IPS-15b (cell line): ENCODE measurements at regions not wholly inside any gene's neighbourhood (a gene's known extent, or its start where the extent isn't known, plus 50 kb on each side); places are given as distances from the start of the nearest gene placed in this dataset.
"Not testable (repeated sequence)": the region's sequence is repeated elsewhere in the genome, so short reads cannot be mapped to it uniquely, and the experiment has no call there.

Experiments
- H3K27me3 ChIP-seq: one replicate; pipeline ENCODE4 v1.6.1; 2013; ENCODE audit warnings: low read length; ENCODE audit not compliant: control insufficient read depth, insufficient read depth
- H3K36me3 ChIP-seq: one replicate; pipeline ENCODE4 v1.6.1; 2013; ENCODE audit warnings: low read length; ENCODE audit not compliant: control insufficient read depth, insufficient read depth
- H3K4me1 ChIP-seq: one replicate; pipeline ENCODE4 v1.6.1; 2013; ENCODE audit warnings: mild to moderate bottlenecking, low read length; ENCODE audit not compliant: control insufficient read depth, insufficient read depth
- H3K4me3 ChIP-seq: one replicate; pipeline ENCODE4 v1.5.1; 2013; ENCODE audit warnings: low read depth, low read length
- H3K9ac ChIP-seq: one replicate; pipeline ENCODE4 v1.6.1; 2013; ENCODE audit warnings: low read depth, mild to moderate bottlenecking, low read length
- H3K9me3 ChIP-seq: one replicate; pipeline ENCODE4 v1.6.1; 2013; ENCODE audit warnings: mild to moderate bottlenecking, low read length; ENCODE audit not compliant: control insufficient read depth, insufficient read depth

DNA sequence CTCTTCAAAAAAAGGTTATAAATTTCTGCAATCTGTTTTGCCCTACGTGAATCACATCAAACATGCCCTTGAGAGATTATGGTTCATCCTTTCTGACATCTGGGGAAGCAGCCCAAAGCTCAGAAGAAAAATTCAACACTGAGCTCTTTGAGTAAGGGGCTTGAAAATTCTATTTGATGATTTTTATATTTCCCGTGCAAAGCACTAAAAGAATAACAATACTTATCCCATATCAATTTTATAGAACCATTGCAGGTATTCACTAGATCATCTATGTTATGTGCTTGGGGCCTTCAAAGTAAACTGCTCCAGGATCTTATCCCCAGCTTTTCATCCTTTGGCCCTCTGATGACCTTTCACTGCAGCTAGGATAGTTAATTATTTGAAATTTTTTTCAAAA lies 966.9 kb upstream of the CNTN5 start:
- no peaks in the 10 kb centered on the region for H3K4me1 ChIP-seq
- no peaks in the 10 kb centered on the region for H3K9me3 ChIP-seq
- no peaks in the 10 kb centered on the region for H3K27me3 ChIP-seq
- no peak overlapping the region for H3K9ac ChIP-seq
- H3K4me3 ChIP-seq: no peak overlapping the region
- no peaks in the 10 kb centered on the region for H3K36me3 ChIP-seq

DNA sequence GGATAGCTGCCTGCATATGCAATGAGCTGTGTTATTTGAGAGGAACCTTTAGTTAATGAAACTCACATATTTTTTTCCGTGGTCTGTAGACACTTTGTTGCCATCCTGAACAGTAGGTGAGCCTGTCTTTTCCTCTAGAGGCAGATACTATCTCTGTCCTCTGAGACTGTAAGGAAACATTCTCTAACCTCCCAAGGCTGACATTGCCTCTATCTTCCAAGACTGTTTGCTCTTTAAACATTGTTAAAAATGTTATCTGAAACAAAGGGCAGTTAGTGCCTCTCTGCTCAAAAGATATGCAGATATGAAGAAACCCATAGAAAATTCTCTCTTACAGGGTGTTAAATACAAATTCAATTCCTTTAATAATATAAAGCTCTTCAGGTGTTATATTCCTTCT lies 963.8 kb upstream of the CNTN5 start:
- H3K4me1 ChIP-seq: no peaks in the 10 kb centered on the region
- H3K27me3 ChIP-seq: no peaks in the 10 kb centered on the region
- no peak overlapping the region for H3K9ac ChIP-seq
- H3K9me3 ChIP-seq: no peaks in the 10 kb centered on the region
- H3K36me3 ChIP-seq: no peaks in the 10 kb centered on the region
- H3K4me3 ChIP-seq: no peak overlapping the region

DNA sequence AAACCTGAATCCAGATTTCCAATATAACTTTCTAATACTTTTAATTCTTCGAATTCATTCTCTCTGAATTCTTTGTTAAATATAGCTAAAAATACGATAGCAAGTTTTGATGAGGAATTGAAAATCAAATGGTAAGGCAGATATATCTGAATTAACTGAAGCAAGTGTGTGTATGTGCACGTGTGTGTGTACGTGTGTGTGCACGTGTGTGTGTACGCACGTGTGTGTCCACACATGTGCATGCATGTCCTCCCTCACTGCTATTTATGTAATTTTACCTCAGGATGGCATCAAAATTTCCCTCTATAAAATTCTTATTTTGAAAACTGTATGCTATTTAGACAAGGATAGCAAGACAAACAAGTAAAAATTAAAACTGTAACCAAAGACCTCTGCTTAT lies 961.3 kb upstream of the CNTN5 start:
- no peaks in the 10 kb centered on the region for H3K9me3 ChIP-seq
- H3K27me3 ChIP-seq: no peaks in the 10 kb centered on the region
- no peaks in the 10 kb centered on the region for H3K4me1 ChIP-seq
- H3K4me3 ChIP-seq: no peak overlapping the region
- H3K9ac ChIP-seq: no peak overlapping the region
- H3K36me3 ChIP-seq: no peaks in the 10 kb centered on the region

DNA sequence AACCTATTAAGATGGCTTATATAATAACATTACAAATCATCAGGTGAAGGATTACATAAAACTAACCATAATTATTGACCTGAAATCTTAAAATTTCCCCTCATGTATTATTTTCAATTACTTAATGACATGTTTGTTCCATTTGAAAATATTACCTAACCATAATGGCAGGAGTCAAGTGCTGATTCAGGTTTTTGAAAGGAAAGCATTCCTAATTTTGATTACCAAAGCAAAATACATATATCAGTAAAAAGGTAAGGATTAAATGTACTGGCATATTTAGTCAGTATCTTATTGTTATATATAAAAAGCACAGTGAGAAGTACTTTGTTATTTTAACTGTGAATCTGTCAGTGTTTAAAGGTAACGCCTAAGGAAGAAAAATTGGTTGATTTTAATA lies 960.0 kb upstream of the CNTN5 start:
- no peaks in the 10 kb centered on the region for H3K9me3 ChIP-seq
- no peaks in the 10 kb centered on the region for H3K27me3 ChIP-seq
- no peak overlapping the region for H3K4me3 ChIP-seq
- H3K36me3 ChIP-seq: no peaks in the 10 kb centered on the region
- no peak overlapping the region for H3K9ac ChIP-seq
- no peaks in the 10 kb centered on the region for H3K4me1 ChIP-seq

- no peak overlapping the region for H3K9ac ChIP-seq
- H3K27me3 ChIP-seq: no peaks in the 10 kb centered on the region
- no peaks in the 10 kb centered on the region for H3K4me1 ChIP-seq
- H3K4me3 ChIP-seq: no peak overlapping the region
- H3K9me3 ChIP-seq: no peaks in the 10 kb centered on the region
- no peaks in the 10 kb centered on the region for H3K36me3 ChIP-seq
Observed at GRCh38 chr11:98061858-98062257, 958.9 kb upstream of the CNTN5 start.

DNA sequence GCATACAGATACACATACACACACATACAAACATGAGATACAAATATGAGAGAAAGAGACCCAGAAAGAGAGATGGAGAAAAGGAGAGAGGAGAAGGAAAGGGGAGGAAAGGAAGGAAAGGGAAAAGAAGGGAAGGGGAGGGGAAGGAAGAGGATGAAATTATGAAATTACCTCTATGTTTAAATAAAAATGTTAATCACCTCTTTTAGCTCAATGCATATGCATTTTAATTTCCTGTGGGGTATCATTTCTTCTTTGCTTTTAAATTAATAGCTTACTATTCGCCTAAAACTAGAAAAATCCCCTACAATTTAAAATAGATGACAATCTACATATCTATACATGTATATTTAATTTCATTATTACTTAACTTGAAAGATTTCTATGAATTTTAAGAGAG lies 958.0 kb upstream of the CNTN5 start:
- Histone ChIP-seq H3K27me3 (no peaks in the 10 kb centered on the region), H3K4me3 (no peak overlapping the region), H3K4me1 (no peaks in the 10 kb centered on the region), H3K36me3 (no peaks in the 10 kb centered on the region), H3K9me3 (no peaks in the 10 kb centered on the region), H3K9ac (no peak overlapping the region)

- no peak overlapping the region for H3K4me3 ChIP-seq
- H3K9me3 ChIP-seq: no peaks in the 10 kb centered on the region
- no peaks in the 10 kb centered on the region for H3K36me3 ChIP-seq
- no peaks in the 10 kb centered on the region for H3K27me3 ChIP-seq
- H3K9ac ChIP-seq: no peak overlapping the region
- no peaks in the 10 kb centered on the region for H3K4me1 ChIP-seq
Observed at GRCh38 chr11:98068251-98068650, 952.5 kb upstream of the CNTN5 start.

DNA sequence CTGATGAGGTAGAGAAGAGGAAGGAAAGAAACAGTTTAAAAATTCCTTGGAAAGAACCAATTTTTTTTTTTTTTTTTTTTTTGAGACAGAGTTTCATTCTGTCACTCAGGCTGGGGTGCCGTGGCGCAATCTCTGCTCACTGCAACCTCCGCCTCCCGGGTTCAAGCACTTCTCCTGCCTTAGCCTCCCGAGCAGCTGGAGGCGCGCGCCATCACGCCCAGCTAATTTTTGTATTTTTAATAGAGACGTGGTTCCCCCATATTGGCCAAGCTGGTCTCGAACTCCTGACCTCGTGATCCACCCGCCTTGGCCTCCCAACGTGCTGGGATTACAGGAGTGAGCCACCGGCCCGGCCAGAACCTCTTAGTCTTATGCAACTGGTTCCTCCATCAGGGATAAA lies 951.6 kb upstream of the CNTN5 start:
- not testable (repeated sequence) for H3K36me3 ChIP-seq, H3K4me3 ChIP-seq, H3K27me3 ChIP-seq, H3K9ac ChIP-seq, H3K9me3 ChIP-seq, H3K4me1 ChIP-seq

- no peak overlapping the region for H3K4me3 ChIP-seq
- no peaks in the 10 kb centered on the region for H3K4me1 ChIP-seq
- H3K9ac ChIP-seq: no peak overlapping the region
- H3K9me3 ChIP-seq: no peaks in the 10 kb centered on the region
- no peaks in the 10 kb centered on the region for H3K36me3 ChIP-seq
- H3K27me3 ChIP-seq: no peaks in the 10 kb centered on the region
Observed at GRCh38 chr11:98069861-98070260, 950.9 kb upstream of the CNTN5 start.

DNA sequence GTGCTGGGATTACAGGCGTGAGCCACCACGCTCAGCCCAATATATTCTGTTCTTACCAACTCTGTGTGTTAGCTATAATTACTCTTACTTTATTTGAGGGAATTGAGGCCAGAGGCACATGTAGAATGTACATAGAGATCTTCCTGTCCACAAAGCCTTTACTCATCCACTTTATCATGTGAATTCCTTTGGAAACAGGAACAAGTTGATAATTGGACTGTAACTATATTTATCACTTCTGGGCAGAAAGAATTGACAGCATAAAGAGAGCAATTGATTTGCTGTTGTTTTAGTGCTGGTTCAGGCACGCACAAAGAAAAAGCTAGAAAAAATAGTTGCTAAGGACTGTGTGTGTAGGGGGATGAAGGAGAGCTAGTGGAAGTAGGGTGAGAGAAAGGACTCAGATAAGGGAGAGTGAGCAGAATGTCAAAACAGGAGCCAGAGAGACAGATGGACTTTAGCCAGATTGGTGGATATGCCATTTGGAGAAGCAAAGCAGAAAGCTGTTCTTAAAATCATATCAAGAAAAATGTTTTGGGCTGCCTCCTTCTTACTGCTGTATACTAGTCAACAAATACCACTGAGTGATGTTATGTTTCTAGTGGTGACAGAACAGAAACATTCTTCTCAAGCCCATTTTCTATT lies 929.8 kb upstream of the CNTN5 start:
- H3K9ac ChIP-seq: no peak overlapping the region
- no peaks in the 10 kb centered on the region for H3K9me3 ChIP-seq
- no peak overlapping the region for H3K4me3 ChIP-seq
- H3K36me3 ChIP-seq: no peaks in the 10 kb centered on the region
- H3K4me1 ChIP-seq: no peaks in the 10 kb centered on the region
- no peaks in the 10 kb centered on the region for H3K27me3 ChIP-seq

GRCh38 chr11:98099371-98099770 lies 921.4 kb upstream of the CNTN5 start:
- no peak overlapping the region for H3K4me3 ChIP-seq
- H3K27me3 ChIP-seq: no peaks in the 10 kb centered on the region

DNA sequence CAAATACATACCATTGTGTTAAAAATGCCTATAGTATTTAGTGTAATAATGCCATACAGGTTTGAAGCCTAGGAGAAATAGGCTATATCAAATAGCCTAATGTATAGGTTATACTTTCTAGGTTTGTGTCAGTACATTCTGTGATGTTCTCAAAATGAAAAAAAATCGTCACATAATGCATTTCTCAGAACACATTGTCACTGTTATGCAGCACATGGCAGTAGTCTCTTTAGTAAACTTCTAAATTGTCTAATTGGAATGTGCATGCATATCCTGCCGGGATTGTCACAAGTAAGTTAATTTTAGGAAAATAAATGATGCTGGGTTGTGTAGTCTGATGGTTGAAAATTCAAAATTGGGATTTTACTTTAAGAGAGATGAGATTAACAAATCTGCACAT lies 920.1 kb upstream of the CNTN5 start:
- H3K4me3 ChIP-seq: no peak overlapping the region
- H3K9me3 ChIP-seq: no peaks in the 10 kb centered on the region
- no peaks in the 10 kb centered on the region for H3K4me1 ChIP-seq
- no peaks in the 10 kb centered on the region for H3K27me3 ChIP-seq
- H3K36me3 ChIP-seq: no peaks in the 10 kb centered on the region
- no peak overlapping the region for H3K9ac ChIP-seq

More at GRCh38 chr11:98099371-98099770, 921.4 kb upstream of the CNTN5 start:
- Histone ChIP-seq H3K4me1 (no peaks in the 10 kb centered on the region), H3K9ac (no peak overlapping the region), H3K9me3 (no peaks in the 10 kb centered on the region), H3K36me3 (no peaks in the 10 kb centered on the region)
